GM12878 (cell line): ENCODE measurements at regions not wholly inside any gene's neighbourhood (a gene's known extent, or its start where the extent isn't known, plus 50 kb on each side); places are given as distances from the start of the nearest gene placed in this dataset.

Source experiments
- ATAC-seq: fragments of 200-7000 bp; cut with Tn5 transposase; 3 replicates; pipeline ENCODE4 v1.9.1; 2020; ENCODE audit warnings: mild to moderate bottlenecking, moderate library complexity
- BruUV-seq: library from RNA; stranded (reverse); fragments of 400-500 nt; replicated peaks from 2 replicates; lab custom pipeline; 2021; lab: Mats Ljungman, UMichigan
- CTCF ChIA-PET: fragments of 300-600 bp; sonication (Branson Sonifier 250); formaldehyde crosslinking; extraction: SDS; loops from one replicate; lab custom pipeline; 2021; ENCODE audit warnings: inconsistent platforms; lab: Yijun Ruan, JAX
- POLR2A ChIA-PET: fragments of 350-600 bp; formaldehyde crosslinking; extraction: SDS; loops from one replicate; lab custom pipeline; 2021; ENCODE audit warnings: inconsistent platforms; lab: Charles Lee
- RAD21 ChIA-PET: fragments of 300-600 bp; sonication (Branson Sonifier 250); formaldehyde crosslinking; loops from one replicate; lab custom pipeline; 2023; ENCODE audit warnings: antibody characterized with exemption; ENCODE audit not compliant: unreplicated experiment; lab: Charles Lee
- SMC1A ChIA-PET: fragments of 300-600 bp; sonication (Branson Sonifier 250); formaldehyde crosslinking; loops from one replicate; lab custom pipeline; 2023; ENCODE audit not compliant: unreplicated experiment, uncharacterized antibody; lab: Charles Lee
- DNase-seq: peaks from one replicate; pipeline ENCODE4 v3.0.0-alpha.2; 2011; ENCODE audit warnings: low read depth, low spot score
- FAIRE-seq: peaks from 3 replicates; lab custom pipeline; 2011; peaks lifted over from hg19 to GRCh38; lab: Jason Lieb, UNC
- H2AFZ ChIP-seq: 2 replicates; pipeline ENCODE4 v1.6.0; 2011; ENCODE audit warnings: low read depth, low read length, control low read depth; ENCODE audit not compliant: control insufficient read depth
- H3K27ac ChIP-seq: 2 replicates; pipeline ENCODE4 v1.5.1; 2011; ENCODE audit warnings: control low read depth; ENCODE audit not compliant: control insufficient read depth, insufficient read depth
- H3K27me3 ChIP-seq, 2 experiments: replicated peaks in 1 of 2; 2 replicates each; pipeline versions ENCODE4 v1.6.0 to v1.6.1; 2011; ENCODE audit warnings: low read length in 1 of 2; ENCODE audit not compliant: control insufficient read depth in 2 of 2, insufficient read depth in 2 of 2
- H3K36me3 ChIP-seq, 2 experiments: 2 replicates each; pipeline ENCODE4 v1.5.1; 2011; ENCODE audit warnings: low read length in 1 of 2; ENCODE audit not compliant: control insufficient read depth in 2 of 2, insufficient read depth in 2 of 2
- H3K4me1 ChIP-seq: 2 replicates; pipeline ENCODE4 v1.6.1; 2011; ENCODE audit warnings: mild to moderate bottlenecking, low read length, moderate library complexity, mixed read lengths; ENCODE audit not compliant: control insufficient read depth, insufficient read depth
- H3K4me2 ChIP-seq: 2 replicates; pipeline ENCODE4 v1.6.0; 2011; ENCODE audit warnings: control low read depth; ENCODE audit not compliant: control insufficient read depth, insufficient read depth
- H3K4me3 ChIP-seq: fragments of 200-600 bp; sonication (generic); 2 replicates; pipeline ENCODE4 v1.5.1; 2016
- H3K79me2 ChIP-seq: 2 replicates; pipeline ENCODE4 v1.6.0; 2011; ENCODE audit warnings: low read length; ENCODE audit not compliant: control insufficient read depth, insufficient read depth
- H3K9ac ChIP-seq: 2 replicates; pipeline ENCODE4 v1.8.0; 2011; ENCODE audit warnings: low read length, control low read depth, mixed read lengths; ENCODE audit not compliant: control insufficient read depth, insufficient read depth
- H3K9me3 ChIP-seq: replicated peaks from 3 replicates; pipeline ENCODE4 v1.5.1; 2011; ENCODE audit warnings: mild to moderate bottlenecking, low read length; ENCODE audit not compliant: control insufficient read depth, insufficient read depth
- H4K20me1 ChIP-seq: 2 replicates; pipeline ENCODE4 v1.6.0; 2011; ENCODE audit not compliant: control insufficient read depth, insufficient read depth
- CBX3 ChIP-seq: fragments of 200-600 bp; sonication (generic); IDR thresholded peaks from 2 replicates; pipeline ENCODE4 v1.6.1; 2016; ENCODE audit warnings: low read depth, borderline replicate concordance
- EED ChIP-seq: sonication (generic); IDR thresholded peaks from 2 replicates; pipeline ENCODE4 v1.6.1; 2016; ENCODE audit warnings: antibody characterized with exemption, low read depth
- MXI1 ChIP-seq: fragments of 150-350 bp; IDR thresholded peaks from 2 replicates; pipeline ENCODE4 v1.6.1; 2011; ENCODE audit warnings: low read depth, mild to moderate bottlenecking, inconsistent platforms, low read length, improper control_type of control experiment
- SMAD5 ChIP-seq: IDR thresholded peaks from 2 replicates; pipeline ENCODE4 v1.6.1; 2016; ENCODE audit warnings: antibody characterized with exemption, low read depth
- STAT1 ChIP-seq: fragments of 450-650 bp; conservative IDR thresholded peaks from 2 replicates; pipeline ENCODE4 v1.6.1; 2014; ENCODE audit warnings: antibody characterized with exemption, mild to moderate bottlenecking
- ZNF622 ChIP-seq: fragments of 450-650 bp; IDR thresholded peaks from 2 replicates; pipeline ENCODE4 v1.6.1; 2017; ENCODE audit warnings: mild to moderate bottlenecking, inconsistent platforms
- WGBS: methylation state at CpG from one replicate; pipeline ENCODE4 v1.1.6; 2016; ENCODE audit warnings: low lambda C conversion rate; ENCODE audit not compliant: insufficient replicate concordance, insufficient coverage; ENCODE audit errors: missing lambda C conversion rate; 5-methylcytosine and 5-hydroxymethylcytosine counted together
- in situ Hi-C: fragments of 300-500 bp; cut with MboI; formaldehyde crosslinking; loops from 9 replicates; pipeline ENCODE4 v1.14.3; 2018; ENCODE audit warnings: mixed read lengths
- intact Hi-C: fragments of 100-400 bp; cut with micrococcal nuclease; formaldehyde crosslinking; loops from one replicate; pipeline ENCODE4 v1.14.2; 2022; ENCODE audit not compliant: unreplicated experiment
- TF ChIP-seq, protein P1 (sequence below): fragments of 450-650 bp; IDR thresholded peaks from 2 replicates; pipeline ENCODE4 v1.6.1; 2017; ENCODE audit warnings: mild to moderate bottlenecking, low read depth, inconsistent platforms; ENCODE audit not compliant: poor library complexity, severe bottlenecking

DNA sequence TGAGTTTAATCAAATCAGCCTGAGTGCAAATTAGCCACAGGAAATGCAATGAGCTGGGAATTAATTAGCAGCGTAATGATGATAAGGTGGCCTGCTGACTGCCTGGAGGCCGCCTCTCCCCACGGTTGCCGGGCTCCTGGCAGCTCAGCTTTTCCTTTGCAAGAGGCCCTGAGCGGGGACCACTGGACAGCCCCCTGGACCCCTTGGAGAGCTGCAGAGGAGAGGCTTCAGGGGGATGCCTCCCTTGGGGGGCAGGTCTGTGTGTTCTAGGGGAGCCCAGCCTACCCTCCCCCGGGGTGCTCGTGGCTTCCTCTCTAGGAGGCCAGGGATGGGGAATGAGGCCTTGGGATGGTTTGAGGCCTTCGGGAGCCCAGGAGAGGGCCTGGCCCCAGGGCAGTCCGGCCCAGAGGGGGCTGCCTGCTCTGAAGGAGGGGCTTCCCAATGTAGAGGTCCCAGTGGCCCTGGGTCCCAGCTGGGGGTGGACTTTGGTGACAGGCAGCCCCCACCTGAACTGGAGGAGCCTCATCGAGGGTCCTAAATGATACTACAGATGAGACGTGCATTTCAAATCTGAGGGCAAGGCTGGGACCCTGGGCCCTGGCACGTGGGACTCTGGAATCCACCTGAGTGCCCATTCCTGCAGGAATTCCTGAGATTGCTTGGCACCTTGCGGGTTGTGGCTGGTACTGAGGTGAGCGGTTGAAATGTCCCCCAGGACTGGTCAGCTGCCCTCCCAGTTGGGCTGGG, 66.4 kb upstream of the BHLHE23 start (continued):
- TF ChIP-seq EED = no peak
- TF ChIP-seq, all 136 proteins: peak for 0

DNA sequence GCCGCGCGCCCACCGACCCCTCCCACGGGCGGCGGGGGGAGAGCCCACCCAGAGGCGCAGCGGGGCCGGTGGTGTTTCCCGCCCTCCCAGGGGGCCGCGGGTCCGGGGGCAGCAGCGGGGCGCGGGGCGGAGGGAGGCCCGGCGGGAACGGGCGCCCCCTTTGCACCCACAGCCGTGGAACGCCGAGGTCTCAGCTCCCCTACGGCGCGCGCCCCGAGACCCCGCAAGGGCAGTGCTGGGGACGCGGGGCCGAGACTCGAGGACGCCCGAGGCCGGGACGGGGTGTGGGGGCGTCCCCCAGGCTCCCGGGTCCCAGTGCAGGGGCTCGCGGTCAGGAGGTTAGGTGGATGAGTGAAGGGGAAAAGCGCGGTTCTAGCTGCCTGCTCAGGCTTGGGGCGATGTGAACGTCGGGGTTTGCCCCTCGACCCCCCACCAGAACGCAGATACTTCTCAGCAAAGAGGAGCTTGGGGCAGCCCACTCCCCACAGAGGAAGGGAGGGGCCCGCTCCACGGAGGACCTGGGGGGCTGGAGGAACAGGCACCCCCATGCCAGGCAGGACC, 65.5 kb upstream of the BHLHE23 start:
- Histone ChIP-seq H3K79me2 (no peaks in the 10 kb centered on the region), H2AFZ (no peak overlapping the region), H3K36me3 (no peaks in the 10 kb centered on the region), H3K4me2 (no peak overlapping the region), H4K20me1 (no peaks in the 10 kb centered on the region), H3K9me3 (no peaks in the 10 kb centered on the region; the same call in 2 of the 3 replicates), H3K9ac (no peak overlapping the region), H3K27ac (no peak overlapping the region), H3K4me3 (no peak overlapping the region), H3K27me3 (no peaks in the 10 kb centered on the region; a peak in 2 of 4 replicates), H3K4me1 (no peaks in the 10 kb centered on the region)
- SMC1A ChIA-PET = no interaction called here
- 54% methylated on average over 20 of the region's 52 CpGs for WGBS
- intact Hi-C loops = no loop called here
- POLR2A ChIA-PET = no interaction called here
- in situ Hi-C loops = no loop called here
- no TSS peak for BruUV-seq
- no peak for DNase-seq
- RAD21 ChIA-PET = no interaction called here
- ATAC-seq = no peak
- CTCF ChIA-PET = no interaction called here
- FAIRE-seq = no peak
- no peak for TF ChIP-seq SMAD5
- no peak for TF ChIP-seq STAT1
- TF ChIP-seq ZNF622 = no peak
- TF ChIP-seq CBX3 = no peak
- TF ChIP-seq, protein P1, sequence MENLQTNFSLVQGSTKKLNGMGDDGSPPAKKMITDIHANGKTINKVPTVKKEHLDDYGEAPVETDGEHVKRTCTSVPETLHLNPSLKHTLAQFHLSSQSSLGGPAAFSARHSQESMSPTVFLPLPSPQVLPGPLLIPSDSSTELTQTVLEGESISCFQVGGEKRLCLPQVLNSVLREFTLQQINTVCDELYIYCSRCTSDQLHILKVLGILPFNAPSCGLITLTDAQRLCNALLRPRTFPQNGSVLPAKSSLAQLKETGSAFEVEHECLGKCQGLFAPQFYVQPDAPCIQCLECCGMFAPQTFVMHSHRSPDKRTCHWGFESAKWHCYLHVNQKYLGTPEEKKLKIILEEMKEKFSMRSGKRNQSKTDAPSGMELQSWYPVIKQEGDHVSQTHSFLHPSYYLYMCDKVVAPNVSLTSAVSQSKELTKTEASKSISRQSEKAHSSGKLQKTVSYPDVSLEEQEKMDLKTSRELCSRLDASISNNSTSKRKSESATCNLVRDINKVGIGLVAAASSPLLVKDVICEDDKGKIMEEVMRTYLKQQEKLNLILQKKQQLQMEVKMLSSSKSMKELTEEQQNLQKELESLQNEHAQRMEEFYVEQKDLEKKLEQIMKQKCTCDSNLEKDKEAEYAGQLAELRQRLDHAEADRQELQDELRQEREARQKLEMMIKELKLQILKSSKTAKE = no peak
- no peak for TF ChIP-seq MXI1
- TF ChIP-seq, all 136 proteins: peak for 0
